Endothelial cell of umbilical vein (primary cell): ENCODE measurements at regions not wholly inside any gene's neighbourhood (a gene's known extent, or its start where the extent isn't known, plus 50 kb on each side); places are given as distances from the start of the nearest gene placed in this dataset.

ENCODE experiments used
- BruUV-seq: library from RNA; stranded (reverse); fragments of 400-500 nt; replicated peaks from 2 replicates; lab custom pipeline; 2021; lab: Mats Ljungman, UMichigan
- CTCF ChIA-PET: fragments of 300-600, 350-600 bp; sonication (Branson Sonifier 250); formaldehyde crosslinking; loops from one replicate; lab custom pipeline; 2021; ENCODE audit warnings: antibody characterized with exemption, inconsistent platforms; lab: Charles Lee
- POLR2A ChIA-PET: fragments of 300-600, 350-600 bp; sonication (Branson Sonifier 250); formaldehyde crosslinking; loops from one replicate; lab custom pipeline; 2021; ENCODE audit warnings: antibody characterized with exemption, inconsistent platforms; lab: Charles Lee
- DNase-seq: peaks from one replicate; pipeline ENCODE4 v3.0.0-alpha.2; 2011; ENCODE audit warnings: low read depth, low spot score
- FAIRE-seq: peaks from 2 replicates; lab custom pipeline; 2011; peaks lifted over from hg19 to GRCh38; lab: Jason Lieb, UNC
- H2AFZ ChIP-seq: 2 replicates; pipeline ENCODE4 v1.6.0; 2012; ENCODE audit warnings: low read depth, low read length, control low read depth, inconsistent platforms
- H3K27ac ChIP-seq: 2 replicates; pipeline ENCODE4 v1.5.1; 2011; ENCODE audit warnings: low read depth, mild to moderate bottlenecking, control low read depth, low read length, moderate library complexity; ENCODE audit not compliant: insufficient read depth
- H3K27me3 ChIP-seq, 2 experiments: 2 replicates each; pipeline versions ENCODE4 v1.6.0 to v1.6.1; 2011; ENCODE audit warnings: low read length in 2 of 2, mixed read lengths in 1 of 2; ENCODE audit not compliant: control insufficient read depth in 2 of 2, insufficient read depth in 2 of 2
- H3K36me3 ChIP-seq, 2 experiments: 2 replicates in 1 of 2; 3 replicates in 1 of 2; pipeline ENCODE4 v1.5.1; 2011; ENCODE audit warnings: low read length in 2 of 2, mild to moderate bottlenecking in 1 of 2, moderate library complexity in 1 of 2; ENCODE audit not compliant: control insufficient read depth in 2 of 2, insufficient read depth in 2 of 2; ENCODE audit errors: extremely low read depth in 1 of 2
- H3K4me1 ChIP-seq: 3 replicates; pipeline ENCODE4 v1.5.1; 2011; ENCODE audit warnings: mild to moderate bottlenecking, low read length; ENCODE audit not compliant: control insufficient read depth, insufficient read depth; ENCODE audit errors: extremely low read depth
- H3K4me2 ChIP-seq: 2 replicates; pipeline ENCODE4 v1.6.1; 2011; ENCODE audit warnings: low read length, control low read depth, mixed read lengths; ENCODE audit not compliant: insufficient read depth
- H3K4me3 ChIP-seq, 3 experiments: fragments of 200-600 bp in 1 of 3; sonication (generic), shearing (Covaris generic) in 1 of 3; replicated peaks in 1 of 3; 2 replicates each; pipeline ENCODE4 v1.5.1; 2011 to 2016; ENCODE audit warnings: control low read depth in 3 of 3, low read length in 3 of 3, mild to moderate bottlenecking in 2 of 3, inconsistent platforms in 1 of 3, low read depth in 1 of 3, moderate library complexity in 1 of 3; ENCODE audit not compliant: insufficient read depth in 1 of 3
- H3K79me2 ChIP-seq: 2 replicates; pipeline ENCODE4 v1.6.0; 2012; ENCODE audit warnings: low read length, inconsistent platforms; ENCODE audit not compliant: control insufficient read depth, insufficient read depth
- H3K9ac ChIP-seq: replicated peaks from 2 replicates; pipeline ENCODE3; 2011; ENCODE audit warnings: low read length, control low read depth; ENCODE audit not compliant: insufficient read depth; ENCODE audit errors: extremely low read depth
- H3K9me1 ChIP-seq: replicated peaks from 3 replicates; pipeline ENCODE4 v1.6.0; 2011; ENCODE audit warnings: mild to moderate bottlenecking, low read length; ENCODE audit not compliant: control insufficient read depth, insufficient read depth; ENCODE audit errors: extremely low read depth
- H3K9me3 ChIP-seq: replicated peaks from 2 replicates; pipeline ENCODE4 v1.5.1; 2012; ENCODE audit warnings: low read length, inconsistent platforms; ENCODE audit not compliant: control insufficient read depth, insufficient read depth
- H4K20me1 ChIP-seq: replicated peaks from 2 replicates; pipeline ENCODE3; 2011; ENCODE audit warnings: mild to moderate bottlenecking, low read length; ENCODE audit not compliant: control insufficient read depth, insufficient read depth; ENCODE audit errors: extremely low read depth
- EZH2 ChIP-seq: IDR thresholded peaks from 2 replicates; pipeline ENCODE4 v1.6.1; 2012; ENCODE audit warnings: borderline replicate concordance, low read depth, mild to moderate bottlenecking, moderate library complexity, low read length, inconsistent platforms; ENCODE audit not compliant: severe bottlenecking
- FOS ChIP-seq: IDR thresholded peaks from 2 replicates; pipeline ENCODE4 v1.6.1; 2011; ENCODE audit warnings: mild to moderate bottlenecking, low read length, moderate library complexity, borderline replicate concordance; ENCODE audit not compliant: insufficient read depth
- GATA2 ChIP-seq: IDR thresholded peaks from 2 replicates; pipeline ENCODE4 v1.7.0; 2011; ENCODE audit warnings: low read depth, mild to moderate bottlenecking, moderate library complexity, mixed read lengths, low read length; ENCODE audit not compliant: insufficient read length, insufficient read depth
- JUN ChIP-seq: IDR thresholded peaks from 2 replicates; pipeline ENCODE4 v1.6.1; 2011; ENCODE audit warnings: borderline replicate concordance, low read depth; ENCODE audit not compliant: insufficient read length, insufficient read depth
- MYC ChIP-seq: IDR thresholded peaks from one replicate; pipeline ENCODE4 v1.6.1; 2011; ENCODE audit warnings: mild to moderate bottlenecking, low read depth, low read length
- POLR2A ChIP-seq: IDR thresholded peaks from 2 replicates; pipeline ENCODE4 v1.6.1; 2012; ENCODE audit warnings: low read depth, mild to moderate bottlenecking, control low read depth, low read length
- POLR2AphosphoS5 ChIP-seq: IDR thresholded peaks from 2 replicates; pipeline ENCODE4 v1.6.1; 2012; ENCODE audit warnings: low read depth, mild to moderate bottlenecking, control low read depth, low read length, moderate library complexity; ENCODE audit not compliant: insufficient read depth
- dilution Hi-C: fragments of 300-500 bp; cut with MboI; formaldehyde crosslinking; loops from one replicate; pipeline ENCODE4 v1.15.0; 2019; ENCODE audit warnings: low sequenced_read_pairs; ENCODE audit not compliant: extremely low pct_ligation_motif_present
- intact Hi-C: fragments of 100-400 bp; cut with micrococcal nuclease; formaldehyde crosslinking; loops from one replicate; pipeline ENCODE4 v1.10.0; 2022
- TF ChIP-seq, protein P1 (sequence below): IDR thresholded peaks from 2 replicates; pipeline ENCODE4 v1.6.1; 2011; ENCODE audit not compliant: insufficient read depth, insufficient read length
- TF ChIP-seq, protein P2 (sequence below), 2 donors: IDR thresholded peaks; 1 replicate in 1 of 2; 2 replicates in 1 of 2; pipeline ENCODE4 v1.5.1; 2011; ENCODE audit warnings: low read length in 2 of 2, mild to moderate bottlenecking in 2 of 2, moderate library complexity in 2 of 2, control low read depth in 1 of 2, inconsistent platforms in 1 of 2, low read depth in 1 of 2; ENCODE audit not compliant: insufficient read depth in 1 of 2; ENCODE audit errors: extremely low read depth in 1 of 2

DNA sequence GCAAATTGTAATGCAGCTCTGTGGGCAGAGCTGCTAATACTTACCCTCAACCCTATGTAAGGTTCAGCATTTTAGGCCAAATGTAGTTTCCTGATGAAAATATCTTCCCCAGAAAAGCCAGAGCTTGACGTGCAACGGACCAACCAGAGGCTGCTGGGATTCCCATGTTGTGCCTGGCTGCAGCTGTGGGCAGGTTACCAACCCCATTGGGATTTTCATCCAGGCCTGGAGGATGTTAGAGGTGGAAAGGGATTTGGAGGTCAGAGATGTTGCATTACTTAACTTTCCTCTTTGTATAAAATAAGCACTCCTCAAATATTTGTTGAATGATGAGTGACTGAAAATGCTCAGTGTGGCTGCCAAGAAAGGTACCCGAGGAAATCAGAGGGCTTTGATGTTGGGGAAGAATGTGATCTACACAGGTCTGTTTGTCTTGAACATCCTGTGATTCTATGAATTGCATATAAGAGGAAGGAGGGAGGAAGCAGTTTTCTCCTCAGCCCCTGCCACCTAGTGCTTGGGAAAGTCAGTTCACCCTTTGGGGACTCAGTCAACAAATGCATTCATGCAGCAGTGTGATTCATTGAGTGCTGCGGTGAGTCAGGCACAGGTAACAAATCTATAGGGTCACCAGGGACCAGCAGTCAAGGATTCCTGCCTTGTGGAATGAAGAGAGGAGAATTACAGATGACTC is 487.2 kb downstream of the RPS24 start:
- BruUV-seq, result no TSS peak

DNA sequence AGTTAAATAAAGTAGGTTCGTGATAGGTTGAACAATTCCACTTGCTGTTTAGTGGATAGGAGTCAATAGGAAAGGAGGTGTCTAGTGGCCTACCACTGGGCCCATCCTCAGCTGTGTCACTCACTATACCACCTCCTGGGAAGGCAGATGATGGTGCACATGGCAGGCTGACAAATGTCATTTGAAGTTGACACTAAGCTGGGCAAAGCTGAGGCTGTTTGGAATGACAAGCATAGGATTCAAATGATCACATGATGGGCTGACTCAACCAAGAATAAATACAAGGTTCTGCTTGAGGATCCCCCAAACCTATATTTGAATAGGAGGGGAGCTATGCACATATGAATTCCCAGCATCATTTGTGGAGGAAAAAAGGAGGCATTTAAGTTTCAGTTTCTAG is 489.8 kb downstream of the RPS24 start:
- no peaks in the 10 kb centered on the region for H3K4me1 ChIP-seq
- H3K4me3 ChIP-seq, result no peak overlapping the region
- CTCF ChIA-PET, result interaction anchor here (0.6 kb wide), 1 partner anchor 70 kb away, joined by 4 read pairs; no protein-coding TSS in a partner anchor
- no peaks in the 10 kb centered on the region for H3K36me3 ChIP-seq
- TF ChIP-seq POLR2A, result no peak
- TF ChIP-seq MYC, result no peak
- TF ChIP-seq, protein P1, sequence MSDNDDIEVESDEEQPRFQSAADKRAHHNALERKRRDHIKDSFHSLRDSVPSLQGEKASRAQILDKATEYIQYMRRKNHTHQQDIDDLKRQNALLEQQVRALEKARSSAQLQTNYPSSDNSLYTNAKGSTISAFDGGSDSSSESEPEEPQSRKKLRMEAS, result no peak
- TF ChIP-seq JUN, result no peak
- no peak for TF ChIP-seq EZH2
- no peak for TF ChIP-seq GATA2
- TF ChIP-seq FOS, result no peak
- TF ChIP-seq POLR2AphosphoS5, result no peak
- TF ChIP-seq, protein P2, sequence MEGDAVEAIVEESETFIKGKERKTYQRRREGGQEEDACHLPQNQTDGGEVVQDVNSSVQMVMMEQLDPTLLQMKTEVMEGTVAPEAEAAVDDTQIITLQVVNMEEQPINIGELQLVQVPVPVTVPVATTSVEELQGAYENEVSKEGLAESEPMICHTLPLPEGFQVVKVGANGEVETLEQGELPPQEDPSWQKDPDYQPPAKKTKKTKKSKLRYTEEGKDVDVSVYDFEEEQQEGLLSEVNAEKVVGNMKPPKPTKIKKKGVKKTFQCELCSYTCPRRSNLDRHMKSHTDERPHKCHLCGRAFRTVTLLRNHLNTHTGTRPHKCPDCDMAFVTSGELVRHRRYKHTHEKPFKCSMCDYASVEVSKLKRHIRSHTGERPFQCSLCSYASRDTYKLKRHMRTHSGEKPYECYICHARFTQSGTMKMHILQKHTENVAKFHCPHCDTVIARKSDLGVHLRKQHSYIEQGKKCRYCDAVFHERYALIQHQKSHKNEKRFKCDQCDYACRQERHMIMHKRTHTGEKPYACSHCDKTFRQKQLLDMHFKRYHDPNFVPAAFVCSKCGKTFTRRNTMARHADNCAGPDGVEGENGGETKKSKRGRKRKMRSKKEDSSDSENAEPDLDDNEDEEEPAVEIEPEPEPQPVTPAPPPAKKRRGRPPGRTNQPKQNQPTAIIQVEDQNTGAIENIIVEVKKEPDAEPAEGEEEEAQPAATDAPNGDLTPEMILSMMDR (IDR thresholded peaks at IDR 0.05; ENCODE audit: extremely low read depth in 1 of 2, insufficient read depth in 1 of 2, low read depth in 1 of 2, low read length in 2 of 2), result no peak
- H3K27me3 ChIP-seq, result peaks cover 0 to 1% of the 10 kb centered on the region in 2 experiments
- dilution Hi-C loops, result no loop called here
- no peaks in the 10 kb centered on the region for H4K20me1 ChIP-seq
- H3K27ac ChIP-seq, result no peak overlapping the region
- FAIRE-seq (no peak), DNase-seq (no peak)
- intact Hi-C loops, result no loop called here
- POLR2A ChIA-PET, result no interaction called here
- no peaks in the 10 kb centered on the region for H3K79me2 ChIP-seq
- no peak overlapping the region for H2AFZ ChIP-seq
- no peak overlapping the region for H3K9ac ChIP-seq
- H3K4me2 ChIP-seq, result no peak overlapping the region
- no peaks in the 10 kb centered on the region for H3K9me3 ChIP-seq
- H3K9me1 ChIP-seq, result no peaks in the 10 kb centered on the region
- no TSS peak for BruUV-seq

More for the DNA sequence above, 487.2 kb downstream of the RPS24 start:
- Histone ChIP-seq H3K4me2 (no peak overlapping the region), H3K4me3 (no peak overlapping the region), H3K9me1 (no peaks in the 10 kb centered on the region), H3K4me1 (no peaks in the 10 kb centered on the region), H3K79me2 (no peaks in the 10 kb centered on the region), H3K9ac (no peak overlapping the region), H2AFZ (no peak overlapping the region), H3K36me3 (no peaks in the 10 kb centered on the region), H3K27ac (no peak overlapping the region), H4K20me1 (no peaks in the 10 kb centered on the region), H3K9me3 (no peaks in the 10 kb centered on the region), H3K27me3 (peaks cover 0 to 1% of the 10 kb centered on the region in 2 experiments)
- ChIA-PET POLR2A (no interaction called here), CTCF (interaction anchor here (0.8 to 1.2 kb wide), 4 partner anchors 95 to 473 kb away, joined by 3 to 4 read pairs (median 4); no protein-coding TSS in a partner anchor)
- FAIRE-seq, result no peak
- TF ChIP-seq FOS (peak; percentile 7), EZH2 (no peak)
- TF ChIP-seq, protein P2 (IDR thresholded peaks at IDR 0.05; ENCODE audit: extremely low read depth in 1 of 2, insufficient read depth in 1 of 2, low read depth in 1 of 2, low read length in 2 of 2), result peak in 1 of 2 donors; percentile 37
- dilution Hi-C loops (no loop called here), intact Hi-C loops (loop anchor here (1.0 kb wide), 2 partner anchors 218 to 474 kb away; no protein-coding TSS in a partner anchor)
- peak; percentile 46 for DNase-seq
